ENCODE measurements at regions not wholly inside any gene's neighbourhood (a gene's known extent, or its start where the extent isn't known, plus 50 kb on each side); places are given as distances from the start of the nearest gene placed in this dataset.

GRCh38 chr11:96474263-96474662, 84.5 kb downstream of the JRKL start:
- TF ChIP-seq CTCF (IDR thresholded peaks at IDR 0.05; ENCODE audit: low read depth, low read length, poor library complexity, severe bottlenecking) (no peak), EZH2phosphoT487 (IDR thresholded peaks at IDR 0.05; ENCODE audit: borderline replicate concordance, low read length) (no peak)
